B cell (primary cell): ENCODE measurements at regions not wholly inside any gene's neighbourhood (a gene's known extent, or its start where the extent isn't known, plus 50 kb on each side); places are given as distances from the start of the nearest gene placed in this dataset.

Experiments
- ATAC-seq: fragments of 200-7000 bp; cut with Tn5 transposase; one replicate; pipeline ENCODE4 v1.10.0; 2021; ENCODE audit warnings: low read depth, mild to moderate bottlenecking, moderate number of reproducible peaks, moderate library complexity
- CTCF ChIA-PET: fragments of 350-600 bp; sonication (Branson Sonifier 250); formaldehyde crosslinking; loops from one replicate; lab custom pipeline; 2021; ENCODE audit warnings: antibody characterized with exemption, inconsistent platforms; lab: Charles Lee
- POLR2A ChIA-PET: fragments of 350-600 bp; sonication (Branson Sonifier 250); formaldehyde crosslinking; loops from one replicate; lab custom pipeline; 2021; ENCODE audit warnings: antibody characterized with exemption; lab: Charles Lee
- DNase-seq: peaks from one replicate; pipeline ENCODE4 v3.0.0; 2013
- H2AFZ ChIP-seq: 2 replicates; pipeline ENCODE4 v1.6.1; 2012; ENCODE audit warnings: mild to moderate bottlenecking, low read depth, low read length; ENCODE audit not compliant: insufficient read depth, poor library complexity, severe bottlenecking
- H3K27ac ChIP-seq, 2 donors: 1 replicate in 1 of 2; 2 replicates in 1 of 2; pipeline ENCODE4 v1.5.1; 2012 to 2013; ENCODE audit warnings: low read length in 2 of 2, mild to moderate bottlenecking in 2 of 2, moderate library complexity in 1 of 2
- H3K27me3 ChIP-seq, 4 experiments: fragments of 200-600 bp in 1 of 4; sonication (generic) in 1 of 4; replicated peaks in 1 of 4; 1 replicate in 2 of 4; 2 replicates in 2 of 4; pipeline versions ENCODE4 v1.6.1 to v1.7.0; 2013 to 2016; ENCODE audit warnings: low read length in 3 of 4, mild to moderate bottlenecking in 2 of 4, mixed read lengths in 1 of 4, moderate library complexity in 1 of 4; ENCODE audit not compliant: insufficient read depth in 4 of 4, control insufficient read depth in 3 of 4; ENCODE audit errors: control extremely low read depth in 1 of 4
- H3K36me3 ChIP-seq, 2 experiments: replicated peaks in 1 of 2; 1 replicate in 1 of 2; 2 replicates in 1 of 2; pipeline versions ENCODE4 v1.6.1 to v1.7.1; 2013; ENCODE audit warnings: low read length in 1 of 2; ENCODE audit not compliant: insufficient read depth in 2 of 2, control insufficient read depth in 1 of 2; ENCODE audit errors: control extremely low read depth in 1 of 2, extremely low read depth in 1 of 2
- H3K4me1 ChIP-seq, 2 donors: fragments of 200-600 bp in 1 of 2; sonication (generic) in 1 of 2; 1 replicate in 1 of 2; 2 replicates in 1 of 2; pipeline versions ENCODE4 v1.5.1 to v1.6.1; 2013 to 2017; ENCODE audit warnings: low read length in 2 of 2; ENCODE audit not compliant: control insufficient read depth in 2 of 2, insufficient read depth in 2 of 2
- H3K4me2 ChIP-seq: replicated peaks from 2 replicates; pipeline ENCODE3; 2012; ENCODE audit warnings: mild to moderate bottlenecking, low read depth, low read length; ENCODE audit not compliant: poor library complexity, severe bottlenecking
- H3K4me3 ChIP-seq, 5 experiments: fragments of 200-600 bp in 1 of 5; sonication (generic) in 1 of 5; 1 replicate in 3 of 5; 2 replicates in 2 of 5; pipeline versions ENCODE4 v1.5.1 to v1.7.0; 2011 to 2016; ENCODE audit warnings: low read length in 4 of 5, mild to moderate bottlenecking in 4 of 5, low read depth in 2 of 5, control low read depth in 1 of 5, moderate library complexity in 1 of 5; ENCODE audit not compliant: insufficient read depth in 1 of 5; ENCODE audit errors: control extremely low read depth in 1 of 5, extremely low read depth in 1 of 5
- H3K79me2 ChIP-seq: fragments of 200-600 bp; sonication (generic); one replicate; pipeline ENCODE4 v1.6.0; 2016; ENCODE audit warnings: low read length; ENCODE audit not compliant: control insufficient read depth, insufficient read depth
- H3K9ac ChIP-seq: fragments of 200-600 bp; sonication (generic); 2 replicates; pipeline ENCODE4 v1.6.1; 2017; ENCODE audit warnings: mild to moderate bottlenecking, low read length, moderate library complexity
- H3K9me3 ChIP-seq, 3 donors: one replicate each; pipeline versions ENCODE4 v1.6.1 to v1.7.1; 2013; ENCODE audit warnings: low read length in 2 of 3; ENCODE audit not compliant: control insufficient read depth in 2 of 3, insufficient read depth in 1 of 3; ENCODE audit errors: control extremely low read depth in 1 of 3
- H4K20me1 ChIP-seq: 2 replicates; pipeline ENCODE4 v1.6.0; 2012; ENCODE audit warnings: mild to moderate bottlenecking, low read length; ENCODE audit not compliant: insufficient read depth, control insufficient read depth, poor library complexity, severe bottlenecking
- H3K27ac Mint-ChIP-seq: one replicate; pipeline ENCODE4 v1.8.0; 2021; ENCODE audit warnings: mixed read lengths
- H3K27me3 Mint-ChIP-seq: one replicate; pipeline ENCODE4 v1.8.0; 2021; ENCODE audit warnings: mixed read lengths
- H3K4me1 Mint-ChIP-seq: one replicate; pipeline ENCODE4 v1.8.0; 2021; ENCODE audit warnings: mixed read lengths
- H3K4me3 Mint-ChIP-seq: one replicate; pipeline ENCODE4 v1.8.0; 2021; ENCODE audit warnings: mixed read lengths
- H3K9me3 Mint-ChIP-seq: one replicate; pipeline ENCODE4 v1.8.0; 2022; ENCODE audit warnings: mixed read lengths; ENCODE audit not compliant: insufficient read depth
- EZH2 ChIP-seq: IDR thresholded peaks from 2 replicates; pipeline ENCODE4 v1.6.1; 2012; ENCODE audit warnings: borderline replicate concordance, low read depth, mild to moderate bottlenecking, moderate library complexity, low read length; ENCODE audit not compliant: insufficient read depth, poor library complexity, severe bottlenecking
- WGBS: methylation state at CpG from one replicate; pipeline ENCODE4 v1.1.5; 2013; ENCODE audit warnings: missing lambda C conversion rate; ENCODE audit not compliant: insufficient coverage; 5-methylcytosine and 5-hydroxymethylcytosine counted together
- intact Hi-C: fragments of 100-400 bp; cut with micrococcal nuclease; formaldehyde crosslinking; loops from one replicate; pipeline ENCODE4 v1.10.0; 2022
- TF ChIP-seq, protein P1 (sequence below): fragments of 200-600 bp; IDR thresholded peaks from one replicate; pipeline ENCODE4 v1.8.0; 2022; ENCODE audit warnings: antibody characterized with exemption, mild to moderate bottlenecking

DNA sequence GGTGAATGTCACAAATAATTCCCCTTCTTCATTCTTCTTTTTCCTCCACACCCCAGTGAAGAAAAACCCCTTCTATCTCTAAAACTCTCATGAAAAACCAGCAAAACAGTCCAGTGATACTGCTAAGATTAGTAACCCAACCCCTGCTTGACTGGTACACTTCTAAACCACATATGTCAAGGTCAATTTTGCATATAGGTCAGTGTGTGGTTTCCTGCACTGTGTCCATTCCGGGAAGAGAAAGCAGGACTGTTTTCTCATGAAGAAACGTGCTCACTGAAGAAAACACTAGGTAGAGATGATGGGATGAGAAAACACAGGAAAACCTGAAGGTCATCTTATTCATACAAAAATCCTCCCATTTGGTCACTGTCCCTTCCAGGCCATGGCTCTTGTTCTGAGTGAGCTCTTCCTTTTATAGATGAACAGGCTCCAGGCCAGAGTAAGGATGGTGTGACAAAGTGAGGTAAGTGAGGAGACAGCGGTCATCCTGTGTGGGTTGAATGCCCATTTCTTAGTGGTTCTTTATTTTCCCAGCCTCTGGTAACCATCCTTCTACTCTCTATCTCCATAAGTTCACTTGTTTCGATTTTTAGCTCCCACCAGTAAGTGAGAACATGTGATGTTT, 122.7 kb downstream of the FASLG start:
- Histone ChIP-seq H3K27me3 (no peaks in the 10 kb centered on the region), H4K20me1 (no peaks in the 10 kb centered on the region), H3K27ac (no peak overlapping the region), H3K4me3 (peak overlapping the region in 1 of 5 experiments; percentile 8), H3K9ac (peak overlapping the region; percentile 29), H3K79me2 (no peaks in the 10 kb centered on the region), H2AFZ (no peak overlapping the region), H3K4me2 (peak overlapping the region; percentile 44), H3K36me3 (no peaks in the 10 kb centered on the region), H3K4me1 (peaks cover 13 to 14% of the 10 kb centered on the region in 2 donors), H3K9me3 (peaks cover 0 to 5% (median 0%) of the 10 kb centered on the region in 3 donors)
- Mint-ChIP-seq H3K9me3 (peaks cover 2% of the 10 kb centered on the region), H3K4me3 (peak overlapping the region; percentile 42), H3K27ac (peak overlapping the region; percentile 2), H3K27me3 (no peaks in the 10 kb centered on the region), H3K4me1 (peaks cover 26% of the 10 kb centered on the region)
- peak; percentile 59 for ATAC-seq
- no CpG with 5 or more reads among the region's 4 CpGs for WGBS
- CTCF ChIA-PET: interaction anchor here (5.5 kb wide), 1 partner anchor 422 kb away, joined by 61 read pairs; no protein-coding TSS in a partner anchor
- TF ChIP-seq, protein P1, sequence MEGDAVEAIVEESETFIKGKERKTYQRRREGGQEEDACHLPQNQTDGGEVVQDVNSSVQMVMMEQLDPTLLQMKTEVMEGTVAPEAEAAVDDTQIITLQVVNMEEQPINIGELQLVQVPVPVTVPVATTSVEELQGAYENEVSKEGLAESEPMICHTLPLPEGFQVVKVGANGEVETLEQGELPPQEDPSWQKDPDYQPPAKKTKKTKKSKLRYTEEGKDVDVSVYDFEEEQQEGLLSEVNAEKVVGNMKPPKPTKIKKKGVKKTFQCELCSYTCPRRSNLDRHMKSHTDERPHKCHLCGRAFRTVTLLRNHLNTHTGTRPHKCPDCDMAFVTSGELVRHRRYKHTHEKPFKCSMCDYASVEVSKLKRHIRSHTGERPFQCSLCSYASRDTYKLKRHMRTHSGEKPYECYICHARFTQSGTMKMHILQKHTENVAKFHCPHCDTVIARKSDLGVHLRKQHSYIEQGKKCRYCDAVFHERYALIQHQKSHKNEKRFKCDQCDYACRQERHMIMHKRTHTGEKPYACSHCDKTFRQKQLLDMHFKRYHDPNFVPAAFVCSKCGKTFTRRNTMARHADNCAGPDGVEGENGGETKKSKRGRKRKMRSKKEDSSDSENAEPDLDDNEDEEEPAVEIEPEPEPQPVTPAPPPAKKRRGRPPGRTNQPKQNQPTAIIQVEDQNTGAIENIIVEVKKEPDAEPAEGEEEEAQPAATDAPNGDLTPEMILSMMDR: no peak
- no peak for TF ChIP-seq EZH2
- POLR2A ChIA-PET: no interaction called here
- intact Hi-C loops: no loop called here
- no peak for DNase-seq

DNA sequence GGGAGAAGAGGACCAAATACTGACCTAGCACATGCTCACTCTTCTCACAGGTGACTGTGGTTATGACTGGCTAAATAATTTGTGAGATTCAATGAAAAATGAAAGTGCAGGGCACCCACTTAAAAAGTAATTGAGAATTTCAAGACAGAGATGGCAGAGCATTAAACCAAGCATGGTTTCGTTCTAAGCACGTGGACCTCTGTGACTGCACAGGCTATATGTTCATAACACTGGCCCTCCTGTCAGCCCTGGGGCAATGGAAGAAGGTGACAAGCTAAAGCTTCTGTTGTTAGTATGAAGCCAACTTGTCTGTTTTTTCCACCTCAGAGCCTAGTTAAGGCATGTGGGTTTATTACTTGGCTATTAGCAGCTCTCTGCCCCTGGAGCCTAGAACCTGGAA, 130.9 kb downstream of the FASLG start:
- no peak overlapping the region for H2AFZ ChIP-seq
- POLR2A ChIA-PET: interaction anchor here (0.6 kb wide), 1 partner anchor 248 kb away, joined by 3 read pairs; no protein-coding TSS in a partner anchor
- Mint-ChIP-seq H3K9me3 (no peaks in the 10 kb centered on the region), H3K27me3 (no peaks in the 10 kb centered on the region), H3K4me3 (no peak overlapping the region), H3K4me1 (no peaks in the 10 kb centered on the region), H3K27ac (no peak overlapping the region)
- H4K20me1 ChIP-seq: no peaks in the 10 kb centered on the region
- H3K4me1 ChIP-seq: no peaks in the 10 kb centered on the region
- no peak overlapping the region for H3K27ac ChIP-seq
- 100% methylated on average over 2 of the region's 2 CpGs for WGBS
- no peaks in the 10 kb centered on the region for H3K27me3 ChIP-seq
- no peak overlapping the region for H3K4me2 ChIP-seq
- H3K79me2 ChIP-seq: no peaks in the 10 kb centered on the region
- H3K4me3 ChIP-seq: no peak overlapping the region
- no peaks in the 10 kb centered on the region for H3K36me3 ChIP-seq
- intact Hi-C loops: no loop called here
- H3K9ac ChIP-seq: no peak overlapping the region
- DNase-seq (no peak), ATAC-seq (no peak)
- no peaks in the 10 kb centered on the region for H3K9me3 ChIP-seq
- CTCF ChIA-PET: no interaction called here
- TF ChIP-seq, protein P1: no peak
- no peak for TF ChIP-seq EZH2
